GM10266 (cell line): ENCODE measurements at regions not wholly inside any gene's neighbourhood (a gene's known extent, or its start where the extent isn't known, plus 50 kb on each side); places are given as distances from the start of the nearest gene placed in this dataset.

ENCODE experiments used
- DNase-seq: peaks from one replicate; pipeline ENCODE4 v3.0.0; 2012; ENCODE audit errors: extremely low spot score
- CTCF ChIP-seq: IDR thresholded peaks from 2 replicates; pipeline ENCODE4 v1.5.1; 2012; ENCODE audit warnings: mild to moderate bottlenecking, low read depth; ENCODE audit not compliant: control insufficient read depth, insufficient read depth; ENCODE audit errors: missing control alignments

- DNase-seq, result no peak
- no peak for TF ChIP-seq CTCF
These were observed 56.3 kb downstream of the FOXL3 start for GRCh38 chr7:346116-346898.

GRCh38 chr7:347001-347590 lies 57.1 kb downstream of the FOXL3 start:
- TF ChIP-seq CTCF, result no peak
- no peak for DNase-seq

GRCh38 chr7:347644-348479 lies 57.9 kb downstream of the FOXL3 start:
- no peak for TF ChIP-seq CTCF
- DNase-seq, result no peak

- TF ChIP-seq CTCF, result no peak
- no peak for DNase-seq
These were observed 58.5 kb downstream of the FOXL3 start for GRCh38 chr7:348480-348844.

- no peak for DNase-seq
- no peak for TF ChIP-seq CTCF
These were observed 59.2 kb downstream of the FOXL3 start for GRCh38 chr7:348962-349743.

GRCh38 chr7:351256-351655 lies 61.3 kb downstream of the FOXL3 start:
- no peak for DNase-seq
- no peak for TF ChIP-seq CTCF
